GM12878 (cell line): ENCODE measurements at regions not wholly inside any gene's neighbourhood (a gene's known extent, or its start where the extent isn't known, plus 50 kb on each side); places are given as distances from the start of the nearest gene placed in this dataset.

Experiments
- ATAC-seq: fragments of 200-7000 bp; cut with Tn5 transposase; 3 replicates; pipeline ENCODE4 v1.9.1; 2020; ENCODE audit warnings: mild to moderate bottlenecking, moderate library complexity
- BruUV-seq: library from RNA; stranded (reverse); fragments of 400-500 nt; replicated peaks from 2 replicates; lab custom pipeline; 2021; lab: Mats Ljungman, UMichigan
- CTCF ChIA-PET: fragments of 300-600 bp; sonication (Branson Sonifier 250); formaldehyde crosslinking; extraction: SDS; loops from one replicate; lab custom pipeline; 2021; ENCODE audit warnings: inconsistent platforms; lab: Yijun Ruan, JAX
- POLR2A ChIA-PET: fragments of 350-600 bp; formaldehyde crosslinking; extraction: SDS; loops from one replicate; lab custom pipeline; 2021; ENCODE audit warnings: inconsistent platforms; lab: Charles Lee
- RAD21 ChIA-PET: fragments of 300-600 bp; sonication (Branson Sonifier 250); formaldehyde crosslinking; loops from one replicate; lab custom pipeline; 2023; ENCODE audit warnings: antibody characterized with exemption; ENCODE audit not compliant: unreplicated experiment; lab: Charles Lee
- SMC1A ChIA-PET: fragments of 300-600 bp; sonication (Branson Sonifier 250); formaldehyde crosslinking; loops from one replicate; lab custom pipeline; 2023; ENCODE audit not compliant: unreplicated experiment, uncharacterized antibody; lab: Charles Lee
- DNase-seq: peaks from one replicate; pipeline ENCODE4 v3.0.0-alpha.2; 2011; ENCODE audit warnings: low read depth, low spot score
- FAIRE-seq: peaks from 3 replicates; lab custom pipeline; 2011; peaks lifted over from hg19 to GRCh38; lab: Jason Lieb, UNC
- H2AFZ ChIP-seq: 2 replicates; pipeline ENCODE4 v1.6.0; 2011; ENCODE audit warnings: low read depth, low read length, control low read depth; ENCODE audit not compliant: control insufficient read depth
- H3K27ac ChIP-seq: 2 replicates; pipeline ENCODE4 v1.5.1; 2011; ENCODE audit warnings: control low read depth; ENCODE audit not compliant: control insufficient read depth, insufficient read depth
- H3K27me3 ChIP-seq, 2 experiments: replicated peaks in 1 of 2; 2 replicates each; pipeline versions ENCODE4 v1.6.0 to v1.6.1; 2011; ENCODE audit warnings: low read length in 1 of 2; ENCODE audit not compliant: control insufficient read depth in 2 of 2, insufficient read depth in 2 of 2
- H3K36me3 ChIP-seq, 2 experiments: 2 replicates each; pipeline ENCODE4 v1.5.1; 2011; ENCODE audit warnings: low read length in 1 of 2; ENCODE audit not compliant: control insufficient read depth in 2 of 2, insufficient read depth in 2 of 2
- H3K4me1 ChIP-seq: 2 replicates; pipeline ENCODE4 v1.6.1; 2011; ENCODE audit warnings: mild to moderate bottlenecking, low read length, moderate library complexity, mixed read lengths; ENCODE audit not compliant: control insufficient read depth, insufficient read depth
- H3K4me2 ChIP-seq: 2 replicates; pipeline ENCODE4 v1.6.0; 2011; ENCODE audit warnings: control low read depth; ENCODE audit not compliant: control insufficient read depth, insufficient read depth
- H3K4me3 ChIP-seq: fragments of 200-600 bp; sonication (generic); 2 replicates; pipeline ENCODE4 v1.5.1; 2016
- H3K79me2 ChIP-seq: 2 replicates; pipeline ENCODE4 v1.6.0; 2011; ENCODE audit warnings: low read length; ENCODE audit not compliant: control insufficient read depth, insufficient read depth
- H3K9ac ChIP-seq: 2 replicates; pipeline ENCODE4 v1.8.0; 2011; ENCODE audit warnings: low read length, control low read depth, mixed read lengths; ENCODE audit not compliant: control insufficient read depth, insufficient read depth
- H3K9me3 ChIP-seq: replicated peaks from 3 replicates; pipeline ENCODE4 v1.5.1; 2011; ENCODE audit warnings: mild to moderate bottlenecking, low read length; ENCODE audit not compliant: control insufficient read depth, insufficient read depth
- H4K20me1 ChIP-seq: 2 replicates; pipeline ENCODE4 v1.6.0; 2011; ENCODE audit not compliant: control insufficient read depth, insufficient read depth
- ATF7 ChIP-seq: fragments of 450-650 bp; IDR thresholded peaks from 2 replicates; pipeline ENCODE4 v1.6.1; 2016; ENCODE audit warnings: low read depth, mild to moderate bottlenecking
- BACH1 ChIP-seq: fragments of 450-650 bp; IDR thresholded peaks from 2 replicates; pipeline ENCODE4 v1.6.1; 2017; ENCODE audit warnings: mild to moderate bottlenecking, borderline replicate concordance
- BCL11A ChIP-seq: IDR thresholded peaks from 2 replicates; pipeline ENCODE4 v1.6.1; 2011; ENCODE audit warnings: low read depth, low read length
- BRCA1 ChIP-seq: IDR thresholded peaks from 2 replicates; pipeline ENCODE4 v1.6.1; 2011; ENCODE audit warnings: low read depth, low read length, improper control_type of control experiment
- EP300 ChIP-seq, 2 experiments: fragments of 150-350 bp in 1 of 2; IDR thresholded peaks; 2 replicates each; pipeline ENCODE4 v1.6.1; 2011 to 2012; ENCODE audit warnings: low read depth in 2 of 2, low read length in 2 of 2, borderline replicate concordance in 1 of 2, improper control_type of control experiment in 1 of 2, inconsistent platforms in 1 of 2; ENCODE audit not compliant: control insufficient read depth in 1 of 2
- ETV6 ChIP-seq, 2 experiments: fragments of 450-650 bp in 1 of 2; IDR thresholded peaks in 1 of 2; conservative IDR thresholded peaks in 1 of 2; 2 replicates each; pipeline ENCODE4 v1.6.1; 2014; ENCODE audit warnings: antibody characterized with exemption in 1 of 2, borderline replicate concordance in 1 of 2, low read depth in 1 of 2, mild to moderate bottlenecking in 1 of 2, moderate library complexity in 1 of 2
- MXI1 ChIP-seq: fragments of 150-350 bp; IDR thresholded peaks from 2 replicates; pipeline ENCODE4 v1.6.1; 2011; ENCODE audit warnings: low read depth, mild to moderate bottlenecking, inconsistent platforms, low read length, improper control_type of control experiment
- PML ChIP-seq: IDR thresholded peaks from 2 replicates; pipeline ENCODE4 v1.6.1; 2012; ENCODE audit warnings: low read length, inconsistent platforms
- POLR2AphosphoS2 ChIP-seq: IDR thresholded peaks from 2 replicates; pipeline ENCODE4 v1.6.1; 2011; ENCODE audit warnings: low read depth, mild to moderate bottlenecking, low read length, improper control_type of control experiment, moderate library complexity
- TAF1 ChIP-seq: IDR thresholded peaks from 2 replicates; pipeline ENCODE4 v1.6.1; 2011; ENCODE audit warnings: mild to moderate bottlenecking, low read depth, low read length, borderline replicate concordance
- TCF12 ChIP-seq: IDR thresholded peaks from 2 replicates; pipeline ENCODE4 v1.6.1; 2011; ENCODE audit warnings: low read depth, mild to moderate bottlenecking, low read length
- ZNF207 ChIP-seq: fragments of 450-650 bp; IDR thresholded peaks from 2 replicates; pipeline ENCODE4 v1.6.1; 2014; ENCODE audit warnings: antibody characterized with exemption, mild to moderate bottlenecking, borderline replicate concordance
- ZNF24 ChIP-seq: fragments of 450-650 bp; IDR thresholded peaks from 2 replicates; pipeline ENCODE4 v1.6.1; 2017; ENCODE audit warnings: antibody characterized with exemption, mild to moderate bottlenecking
- ZZZ3 ChIP-seq: IDR thresholded peaks from 2 replicates; pipeline ENCODE4 v1.6.1; 2011; ENCODE audit warnings: low read depth; ENCODE audit not compliant: control insufficient read depth, insufficient read length
- in situ Hi-C: fragments of 300-500 bp; cut with MboI; formaldehyde crosslinking; loops from 9 replicates; pipeline ENCODE4 v1.14.3; 2018; ENCODE audit warnings: mixed read lengths
- intact Hi-C: fragments of 100-400 bp; cut with micrococcal nuclease; formaldehyde crosslinking; loops from one replicate; pipeline ENCODE4 v1.14.2; 2022; ENCODE audit not compliant: unreplicated experiment

DNA sequence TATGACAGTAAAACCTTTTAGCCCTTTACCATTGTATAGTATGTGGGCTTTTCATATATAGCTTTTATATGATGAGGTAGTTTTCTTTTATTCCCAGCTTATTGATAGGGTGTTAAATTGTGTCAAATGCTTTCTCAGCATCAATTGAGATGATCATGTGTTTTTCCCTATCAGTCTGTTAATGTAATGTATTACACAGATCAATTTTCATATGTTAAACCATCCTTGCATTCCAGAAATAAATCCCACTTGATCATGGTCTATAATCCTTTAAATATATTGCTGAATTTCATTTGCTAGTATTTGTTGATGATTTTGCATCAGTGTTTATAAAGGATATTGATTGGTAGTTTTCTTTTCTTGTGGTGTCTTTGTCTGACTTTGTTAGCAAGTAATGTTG is 603.9 kb downstream of the TRHDE start:
- no peak overlapping the region for H3K27ac ChIP-seq
- H3K4me3 ChIP-seq = no peak overlapping the region
- FAIRE-seq = no peak
- no peak overlapping the region for H3K9ac ChIP-seq
- no peaks in the 10 kb centered on the region for H4K20me1 ChIP-seq
- DNase-seq = no peak
- H3K4me2 ChIP-seq = no peak overlapping the region
- BruUV-seq = no TSS peak
- intact Hi-C loops (no loop called here), in situ Hi-C loops (no loop called here)
- TF ChIP-seq MXI1 (no peak), POLR2AphosphoS2 (no peak), ETV6 (conservative IDR thresholded peaks at IDR 0.05 in 1 of 2, IDR thresholded peaks at IDR 0.05 in 1 of 2; ENCODE audit: borderline replicate concordance in 1 of 2, low read depth in 1 of 2) (no peak), BRCA1 (no peak), ZNF24 (no peak), BCL11A (no peak), BACH1 (no peak), ZNF207 (no peak), EP300 (IDR thresholded peaks at IDR 0.05; ENCODE audit: borderline replicate concordance in 1 of 2, control insufficient read depth in 1 of 2, low read depth in 2 of 2, low read length in 2 of 2) (no peak), TAF1 (no peak), TCF12 (no peak), ZZZ3 (no peak), ATF7 (no peak), PML (no peak)
- POLR2A ChIA-PET = no interaction called here
- RAD21 ChIA-PET = no interaction called here
- no peaks in the 10 kb centered on the region for H3K36me3 ChIP-seq
- H3K9me3 ChIP-seq = no peaks in the 10 kb centered on the region
- H3K4me1 ChIP-seq = no peaks in the 10 kb centered on the region
- no peak overlapping the region for H2AFZ ChIP-seq
- SMC1A ChIA-PET = no interaction called here
- ATAC-seq = no peak
- CTCF ChIA-PET = no interaction called here
- H3K79me2 ChIP-seq = no peaks in the 10 kb centered on the region
- H3K27me3 ChIP-seq = no peaks in the 10 kb centered on the region
